HG03354 (cell line): ENCODE measurements at regions not wholly inside any gene's neighbourhood (a gene's known extent, or its start where the extent isn't known, plus 50 kb on each side); places are given as distances from the start of the nearest gene placed in this dataset.

Experiments
- ATAC-seq: cut with Tn5 transposase; IDR thresholded peaks from one replicate; pipeline ENCODE4 v1.9.1; 2021; ENCODE audit warnings: mild to moderate bottlenecking; ENCODE audit not compliant: unreplicated experiment, poor library complexity, severe bottlenecking

GRCh38 chr14:61196034-61196433, 85.1 kb downstream of the TMEM30B start:
- ATAC-seq = no peak

GRCh38 chr14:61193476-61193875, 87.7 kb downstream of the TMEM30B start:
- ATAC-seq = no peak

- no peak for ATAC-seq
Observed at GRCh38 chr14:61192989-61193388, 88.1 kb downstream of the TMEM30B start.

- ATAC-seq = no peak
Observed at GRCh38 chr14:61191733-61192132, 89.4 kb downstream of the TMEM30B start.

DNA sequence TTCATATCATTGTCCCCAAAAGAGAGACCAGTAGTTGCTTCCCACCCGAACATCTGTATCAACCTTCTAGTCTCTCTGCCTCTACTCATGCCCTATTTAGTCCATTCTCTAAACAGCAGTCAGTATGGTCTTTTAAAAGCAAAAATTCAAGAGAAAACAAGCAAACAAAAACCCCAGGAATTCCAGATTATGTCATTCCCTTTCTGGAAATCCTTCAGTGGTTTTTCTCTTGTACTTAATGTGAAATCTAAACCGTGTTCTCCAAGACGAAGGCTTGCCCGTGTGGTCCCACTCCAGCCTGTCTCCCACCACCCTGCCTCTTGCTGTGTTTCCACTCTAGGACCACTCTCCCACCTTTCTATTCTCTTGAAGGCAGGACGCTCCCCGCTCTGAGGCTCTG, 90.8 kb downstream of the TMEM30B start:
- no peak for ATAC-seq

DNA sequence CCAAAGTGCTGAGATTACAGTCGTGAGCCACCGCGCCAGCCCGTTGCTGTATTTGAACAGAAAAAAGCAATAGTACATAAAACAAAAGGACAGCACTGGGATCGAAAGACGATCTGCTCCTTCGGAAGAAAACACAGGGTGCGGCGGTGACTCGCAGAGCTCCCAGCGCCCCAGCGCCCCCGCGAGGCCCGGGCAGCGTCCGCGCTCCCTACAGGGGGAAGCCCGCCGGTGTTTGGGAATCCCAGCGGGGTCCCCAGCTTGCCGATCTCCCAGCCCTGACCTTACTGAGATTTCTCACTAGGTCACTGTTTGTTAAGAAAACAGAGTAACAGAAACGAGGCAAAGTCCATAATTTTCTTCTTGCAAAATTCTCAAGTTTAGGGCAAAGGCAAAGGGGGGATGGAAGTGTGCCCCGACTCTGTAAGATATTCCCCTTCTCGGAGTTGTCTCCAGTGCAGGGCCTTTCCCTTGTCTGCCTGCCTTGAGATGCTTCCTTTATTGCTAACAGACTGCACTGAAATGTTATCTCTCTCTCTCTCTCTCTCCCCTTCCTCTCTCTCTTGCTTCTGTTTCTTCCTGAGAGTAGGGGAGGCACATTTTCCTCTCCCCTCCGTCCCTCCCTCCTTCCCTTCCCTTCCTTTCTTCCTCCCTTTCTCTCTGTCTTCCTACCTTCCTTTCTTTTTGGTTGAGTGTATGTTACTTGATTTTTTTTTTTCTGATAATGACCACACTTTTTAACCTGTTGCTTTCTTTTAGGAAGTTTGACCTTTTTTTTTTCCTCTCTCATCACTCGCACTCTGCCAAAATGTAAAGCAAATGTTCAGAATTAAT, 91.9 kb downstream of the TMEM30B start:
- ATAC-seq = no peak

- no peak for ATAC-seq
Observed at GRCh38 chr14:61188196-61188595, 92.9 kb downstream of the TMEM30B start.

GRCh38 chr14:61187196-61187905, 93.8 kb downstream of the TMEM30B start:
- no peak for ATAC-seq

DNA sequence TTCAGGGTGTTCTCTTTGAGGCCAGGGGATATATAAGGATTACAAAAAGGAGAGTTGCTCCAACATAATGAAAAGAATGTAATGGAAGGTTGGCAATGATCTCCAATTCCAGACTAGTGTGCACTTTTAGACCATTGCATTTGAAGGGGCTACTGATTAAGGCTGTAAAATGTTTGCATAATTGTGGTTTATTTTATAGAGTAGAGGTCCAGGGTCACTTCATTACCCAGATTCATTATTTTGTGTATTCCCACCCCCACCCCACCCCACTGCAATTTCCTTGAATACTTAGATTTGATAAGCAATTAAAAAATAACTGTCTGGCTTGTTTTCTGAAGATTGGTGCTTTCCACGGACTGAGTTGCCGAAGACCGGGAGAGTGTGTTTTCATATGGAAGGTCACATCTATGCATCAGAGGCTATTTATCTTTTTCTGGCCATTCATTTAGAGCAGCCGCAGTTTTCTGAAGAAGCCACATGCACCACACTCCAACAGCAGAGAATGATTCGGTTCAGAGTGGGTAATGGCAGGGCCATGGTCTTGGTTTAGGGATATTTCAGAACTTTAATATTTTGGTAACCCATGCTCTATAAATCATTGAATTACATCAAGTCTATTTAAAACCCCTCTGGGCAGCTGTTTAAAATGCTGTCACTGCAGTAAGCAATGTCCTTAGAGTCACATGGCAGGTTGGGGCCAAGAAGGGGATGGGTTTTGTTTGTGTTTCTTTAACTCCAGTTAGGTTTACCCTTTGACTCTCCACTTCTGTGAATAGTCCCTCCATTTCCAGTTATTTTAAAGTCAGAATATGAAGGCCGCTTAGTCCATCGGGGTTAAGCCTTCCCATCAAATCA, 94.6 kb downstream of the TMEM30B start:
- no peak for ATAC-seq

- ATAC-seq = no peak
Observed at GRCh38 chr14:61185534-61185933, 95.6 kb downstream of the TMEM30B start.

- ATAC-seq = no peak
Observed at GRCh38 chr14:61184112-61184511, 97.0 kb downstream of the TMEM30B start.

DNA sequence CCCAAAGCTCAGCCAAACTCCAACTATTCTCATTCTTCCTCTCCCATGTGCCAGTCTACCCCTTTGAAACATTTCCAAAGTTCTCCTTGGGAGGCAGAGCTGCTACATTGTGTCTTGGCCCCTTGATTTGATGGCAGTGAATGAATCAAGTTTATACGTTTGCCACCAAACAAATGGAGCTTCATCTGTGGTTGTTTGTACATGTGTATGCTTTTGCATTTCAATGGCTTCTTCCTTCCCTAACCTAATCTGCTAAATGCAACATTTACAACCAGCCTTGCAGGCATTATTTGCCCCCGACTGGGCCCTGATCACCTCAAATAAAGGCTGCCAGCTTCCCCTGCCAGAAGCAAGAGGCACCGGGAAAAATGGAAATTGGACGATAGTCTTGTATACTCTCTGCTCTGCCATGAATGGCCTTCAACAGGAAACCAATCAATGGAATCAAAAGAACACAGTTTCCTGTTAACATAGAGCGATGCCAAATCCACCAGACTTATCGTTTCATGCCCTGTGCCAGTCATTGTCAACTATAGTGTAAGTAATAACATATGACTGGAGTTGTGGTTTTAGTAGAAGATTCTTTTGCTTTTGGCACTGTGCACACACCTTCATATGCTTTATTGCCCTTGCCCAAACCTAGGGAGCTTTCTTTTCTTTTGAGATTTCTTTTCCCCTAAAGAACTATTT, 97.8 kb downstream of the TMEM30B start:
- no peak for ATAC-seq

GRCh38 chr14:61179796-61180398, 101.2 kb downstream of the TMEM30B start:
- no peak for ATAC-seq

GRCh38 chr14:61179061-61179690, 102.0 kb downstream of the TMEM30B start:
- ATAC-seq = no peak

- ATAC-seq = no peak
Observed at GRCh38 chr14:61178226-61179060, 102.7 kb downstream of the TMEM30B start.

DNA sequence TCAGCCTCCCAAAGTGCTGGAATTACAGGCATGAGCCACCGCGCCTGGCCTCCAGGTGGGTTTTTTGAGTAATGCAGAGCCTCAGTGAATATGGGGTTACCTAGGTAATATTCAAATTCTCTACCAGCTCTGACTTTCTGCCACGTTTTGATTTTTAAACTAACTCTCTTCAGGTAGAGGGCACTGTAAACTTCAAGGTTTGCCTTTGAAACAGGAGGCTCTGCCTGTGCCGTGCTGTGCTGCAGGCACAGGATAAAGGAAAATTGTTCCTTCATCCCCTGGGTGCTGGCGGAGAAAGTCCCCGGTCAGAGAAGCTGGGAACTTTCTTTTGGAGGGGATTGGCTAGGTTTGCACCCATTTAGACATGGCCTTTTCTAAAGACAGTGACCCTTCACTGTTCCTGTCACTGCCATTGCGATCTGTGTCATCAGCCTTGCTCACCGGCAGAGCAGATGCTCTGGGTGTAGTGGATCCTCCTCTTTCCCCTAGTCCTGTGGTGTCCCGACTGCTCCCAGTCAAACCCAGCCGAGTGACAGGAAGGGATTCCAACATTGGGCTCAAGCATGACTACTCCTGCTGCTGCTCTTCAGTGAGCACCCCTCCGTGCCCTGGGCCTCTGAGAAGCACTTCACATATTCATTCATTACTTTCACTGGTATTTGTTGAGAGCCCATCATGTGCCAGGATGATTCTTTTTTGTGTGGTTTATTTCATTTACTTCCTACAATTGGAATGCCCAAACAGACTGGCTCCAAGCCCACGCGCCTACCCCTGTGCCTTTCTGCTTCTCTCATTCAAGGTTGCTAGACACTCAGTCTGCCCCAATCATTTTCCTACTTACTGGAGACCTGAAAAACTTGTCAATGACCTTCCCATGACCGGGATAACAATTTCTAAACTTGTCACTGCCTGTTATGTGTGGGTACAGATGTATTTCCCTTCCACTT, 103.6 kb downstream of the TMEM30B start:
- ATAC-seq = no peak

DNA sequence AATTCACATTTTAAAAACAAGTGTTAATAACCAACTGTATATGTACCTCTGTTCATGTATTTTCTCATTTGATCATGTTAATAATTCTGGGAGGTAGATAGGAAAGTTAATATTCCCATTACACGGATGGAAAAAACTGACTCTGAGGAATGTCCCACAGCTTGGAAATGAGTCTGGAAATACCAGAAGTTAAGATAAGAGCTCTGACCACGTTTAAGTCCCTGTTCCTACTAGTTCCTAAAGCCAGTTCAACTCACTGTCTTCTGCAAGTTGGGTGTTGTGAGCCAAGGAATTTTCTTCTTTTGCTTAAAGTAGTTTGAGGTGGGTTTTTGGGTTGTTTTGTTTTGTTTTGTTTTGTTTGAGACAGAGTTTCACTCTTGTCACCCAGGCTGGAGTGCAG, 104.5 kb downstream of the TMEM30B start:
- no peak for ATAC-seq
